ENCODE measurements at regions not wholly inside any gene's neighbourhood (a gene's known extent, or its start where the extent isn't known, plus 50 kb on each side); places are given as distances from the start of the nearest gene placed in this dataset.

DNA sequence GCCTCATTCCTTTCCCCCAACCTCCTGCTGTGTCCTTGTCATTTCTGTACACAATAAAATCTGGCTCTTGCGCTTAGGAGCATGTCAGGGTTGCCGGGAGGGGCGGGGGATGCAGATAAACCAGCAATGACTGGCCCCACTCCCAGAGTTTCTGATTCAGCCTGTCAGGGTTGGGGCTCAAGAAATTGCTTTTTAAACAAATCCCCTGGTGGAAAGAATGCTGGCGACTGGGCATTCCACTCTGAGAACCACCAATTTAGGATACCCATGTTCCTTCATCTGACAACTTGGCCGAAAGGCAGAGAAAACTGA is 376.4 kb downstream of the TCERG1L start:
- TF ChIP-seq GATA2 (IDR thresholded peaks at IDR 0.05; ENCODE audit: low read depth, low read length) = no peak
- no peak for TF ChIP-seq GATA3 (IDR thresholded peaks at IDR 0.05; ENCODE audit: low read depth, low read length)

Measured in SH-SY5Y (cell line).